NCI-H2107 treated with DMSO at 0.1 percent for 48 hours (cell line): ENCODE measurements at regions not wholly inside any gene's neighbourhood (a gene's known extent, or its start where the extent isn't known, plus 50 kb on each side); places are given as distances from the start of the nearest gene placed in this dataset.
"Not testable (repeated sequence)": the region's sequence is repeated elsewhere in the genome, so short reads cannot be mapped to it uniquely, and the experiment has no call there.

Experiments used
- DNase-seq: peaks from one replicate; lab custom pipeline; 2025; ENCODE audit not compliant: unreplicated experiment; lab: John Stamatoyannopoulos, UW

DNA sequence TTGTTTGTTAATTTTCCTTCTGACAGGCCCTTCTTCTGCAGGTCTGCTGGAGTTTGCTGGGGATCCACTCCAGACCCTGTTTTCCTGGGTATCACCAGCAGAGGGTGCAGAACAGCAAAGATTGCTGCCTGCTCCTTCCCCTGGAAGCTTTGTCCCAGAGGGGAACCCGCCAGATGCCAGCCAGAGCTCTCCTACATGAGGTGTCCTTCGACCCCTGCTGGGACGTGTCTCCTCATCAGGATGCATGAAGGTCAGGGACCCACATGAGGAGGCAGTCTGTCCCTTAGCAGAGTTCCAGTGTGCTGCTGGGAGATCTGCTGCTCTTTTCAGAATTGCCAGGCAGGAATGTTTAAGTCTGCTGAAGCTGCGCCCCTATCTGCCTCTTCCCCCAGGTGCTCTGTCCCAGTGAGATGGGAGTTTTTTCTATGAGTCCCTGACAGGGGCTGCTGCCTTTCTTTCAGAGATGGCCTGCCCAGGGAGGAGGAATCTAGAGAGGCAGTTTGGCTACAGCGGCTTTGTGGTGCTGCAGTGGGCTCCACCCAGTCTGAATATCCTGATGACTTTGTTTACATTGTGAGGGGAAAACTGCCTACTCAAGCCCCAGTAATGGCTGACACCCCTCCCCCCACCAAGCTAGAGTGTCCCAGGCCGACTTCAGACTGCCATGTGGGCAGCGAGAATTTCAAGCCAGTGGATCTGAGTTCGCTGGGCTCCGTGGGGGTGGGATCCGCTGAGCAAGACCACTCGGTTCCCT lies 772.0 kb upstream of the FAM174A start:
- DNase-seq: no peak

GRCh38 chr5:99747342-99747741 lies 787.8 kb upstream of the FAM174A start:
- DNase-seq: no peak

- DNase-seq: not testable (repeated sequence)
These were observed 802.0 kb upstream of the FAM174A start for GRCh38 chr5:99733146-99733545.

DNA sequence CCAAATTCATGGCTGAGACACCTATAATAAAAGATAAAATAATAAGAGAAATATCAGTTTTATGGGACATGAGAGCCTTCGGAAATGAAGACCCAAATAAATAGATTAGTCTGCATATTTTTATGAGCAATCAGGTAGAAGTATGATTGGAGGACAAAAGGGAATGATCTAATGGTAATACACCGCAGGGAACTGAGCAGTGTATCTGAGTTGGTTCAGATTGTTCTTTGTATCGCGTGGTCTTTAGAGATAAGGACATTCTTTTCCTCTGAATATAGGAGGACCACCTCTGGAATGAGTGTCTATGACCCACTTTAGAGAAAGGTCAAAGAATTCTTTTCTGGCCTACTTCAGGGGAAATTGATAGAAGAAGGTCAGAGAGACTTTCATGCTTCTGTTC lies 801.8 kb upstream of the CHD1 start:
- DNase-seq: not testable (repeated sequence)

DNA sequence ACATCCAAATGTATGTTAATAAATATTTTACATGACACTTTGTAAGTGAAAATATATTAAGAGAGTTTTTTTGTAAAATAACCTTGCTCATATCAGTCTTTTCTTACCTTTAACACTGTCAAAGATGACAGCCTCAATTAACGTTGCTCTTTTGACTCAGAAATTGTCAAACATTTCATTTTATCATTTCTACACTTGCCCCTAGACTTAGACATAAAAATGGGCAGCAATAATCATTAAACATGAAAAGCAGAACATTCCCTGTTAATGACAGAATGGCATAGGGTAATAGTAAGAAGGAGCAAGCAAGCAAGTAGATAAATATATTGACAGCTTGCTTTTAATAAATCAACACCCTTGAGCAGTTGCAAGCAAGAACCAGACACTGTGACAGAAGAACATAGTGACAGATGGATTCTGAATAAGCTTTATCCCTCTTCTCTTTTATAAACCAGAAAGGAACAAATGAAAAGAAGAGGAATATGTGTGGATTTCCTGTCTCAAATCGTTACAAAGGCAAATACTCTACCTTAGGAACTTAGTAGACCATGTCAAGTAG lies 796.0 kb upstream of the CHD1 start:
- no peak for DNase-seq

DNA sequence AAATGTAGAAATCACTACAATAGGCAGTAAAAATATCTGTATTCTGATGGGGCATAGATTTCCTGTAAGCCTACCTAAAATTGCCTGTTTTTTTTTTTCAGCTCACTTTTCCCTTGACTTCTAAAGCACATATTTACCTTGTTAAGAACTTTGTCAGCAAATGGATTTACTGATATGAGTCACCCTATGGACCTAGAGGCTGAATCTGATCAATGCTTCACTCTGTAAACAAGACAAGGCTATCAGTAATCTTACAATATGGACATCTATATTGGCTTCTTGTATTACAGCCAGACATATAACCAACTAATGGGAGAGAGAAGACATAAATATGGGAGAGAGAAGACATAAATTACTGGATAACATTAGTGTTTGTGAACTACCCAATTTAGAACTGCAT lies 792.7 kb upstream of the CHD1 start:
- DNase-seq: no peak

DNA sequence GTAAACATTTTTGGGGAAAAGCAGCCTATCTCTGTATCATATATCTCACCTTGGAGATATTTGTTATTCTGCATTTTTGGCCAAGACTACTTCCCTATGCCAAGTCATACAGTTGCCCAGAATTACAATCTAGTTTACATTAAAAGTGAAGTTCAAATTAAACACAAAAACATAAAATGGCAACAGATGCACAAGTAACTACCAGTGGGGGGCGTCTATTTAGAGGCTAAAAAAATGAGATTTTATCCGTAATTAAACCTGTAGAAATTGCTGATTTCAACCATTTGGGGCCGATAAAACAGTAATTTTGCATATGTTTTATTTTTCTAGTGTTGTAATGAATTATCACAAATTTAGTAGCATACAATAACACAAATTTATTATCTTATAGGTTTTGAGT lies 787.1 kb upstream of the CHD1 start:
- no peak for DNase-seq

DNA sequence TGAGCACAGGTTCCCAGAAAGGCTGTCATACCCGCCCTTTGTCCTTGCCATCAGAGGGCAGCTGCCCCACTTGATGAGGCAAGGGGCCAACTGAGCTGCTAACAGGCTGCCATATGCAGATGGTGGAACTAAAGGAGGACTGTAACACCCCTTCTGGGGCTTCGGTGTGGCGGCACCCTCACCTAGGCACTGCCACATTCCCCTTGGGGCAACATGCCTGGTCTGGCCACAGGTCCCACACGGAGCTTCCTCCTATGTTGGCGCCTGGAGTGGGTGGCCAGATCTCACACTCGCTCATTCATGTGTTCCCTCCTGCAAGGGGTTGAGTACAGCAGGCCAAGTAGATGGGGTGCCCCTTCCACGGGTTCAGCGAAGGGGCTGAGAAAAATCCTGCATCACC lies 777.4 kb upstream of the CHD1 start:
- DNase-seq: no peak

- DNase-seq: no peak
These were observed 773.8 kb upstream of the CHD1 start for GRCh38 chr5:99702565-99702964.

DNA sequence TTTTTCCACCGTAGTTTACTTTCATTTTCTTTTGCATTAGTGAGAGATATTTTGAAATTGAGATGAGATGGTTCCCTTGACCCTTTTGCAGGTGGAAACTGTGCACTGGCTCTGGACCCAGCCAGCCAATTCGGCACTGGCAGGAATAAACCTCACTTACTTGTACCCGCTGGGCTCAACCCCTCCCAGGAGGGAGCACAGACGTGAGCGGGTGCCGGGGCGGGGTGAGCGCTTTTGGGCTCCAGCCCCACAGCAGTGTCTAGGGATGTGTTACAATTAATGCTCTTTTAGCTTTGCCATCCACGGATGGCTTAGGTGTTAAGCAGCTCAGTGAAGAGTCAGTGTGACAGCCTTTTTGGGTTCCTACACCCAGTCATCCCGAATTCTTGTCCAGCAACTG lies 766.1 kb upstream of the CHD1 start:
- no peak for DNase-seq

GRCh38 chr5:99686538-99686937 lies 757.7 kb upstream of the CHD1 start:
- DNase-seq: no peak

GRCh38 chr5:99675974-99676373 lies 747.2 kb upstream of the CHD1 start:
- DNase-seq: no peak

- DNase-seq: no peak
These were observed 745.3 kb upstream of the CHD1 start for GRCh38 chr5:99674101-99674500.

DNA sequence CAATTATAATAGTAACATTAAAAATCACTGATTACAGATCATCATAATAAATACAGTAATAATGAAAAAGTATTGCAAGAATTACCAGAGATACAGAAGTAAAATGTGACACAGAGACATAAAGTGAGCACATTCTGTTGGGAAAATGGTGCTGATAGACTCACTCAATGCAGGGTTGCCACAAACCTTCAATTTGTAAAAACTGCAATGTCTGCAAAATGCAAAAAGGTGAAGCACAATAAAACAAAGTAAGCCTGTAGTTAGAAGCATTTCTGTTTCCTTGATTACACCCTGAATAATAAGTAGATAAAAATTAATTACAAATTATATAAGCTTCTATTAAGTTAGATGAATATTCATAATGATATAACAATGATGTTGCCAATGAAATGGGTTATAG lies 736.2 kb upstream of the CHD1 start:
- DNase-seq: no peak

DNA sequence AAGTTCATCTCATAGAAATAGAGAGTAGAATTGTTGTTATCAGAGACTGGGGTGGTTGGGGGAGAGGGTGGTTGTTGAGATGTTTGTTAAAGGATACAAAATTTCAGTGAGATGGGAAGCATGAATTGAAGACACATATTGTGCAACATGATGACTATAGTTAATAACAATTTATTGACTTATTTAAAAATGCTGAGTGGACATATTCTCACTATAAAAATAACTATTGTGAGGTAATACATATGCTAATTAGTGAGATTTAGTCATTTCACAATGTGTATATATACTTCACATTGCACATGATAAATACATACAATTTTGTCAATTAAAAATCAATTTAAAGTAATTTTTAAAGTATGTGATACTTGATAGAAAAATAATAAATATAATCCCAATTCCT lies 722.5 kb upstream of the CHD1 start:
- no peak for DNase-seq

DNA sequence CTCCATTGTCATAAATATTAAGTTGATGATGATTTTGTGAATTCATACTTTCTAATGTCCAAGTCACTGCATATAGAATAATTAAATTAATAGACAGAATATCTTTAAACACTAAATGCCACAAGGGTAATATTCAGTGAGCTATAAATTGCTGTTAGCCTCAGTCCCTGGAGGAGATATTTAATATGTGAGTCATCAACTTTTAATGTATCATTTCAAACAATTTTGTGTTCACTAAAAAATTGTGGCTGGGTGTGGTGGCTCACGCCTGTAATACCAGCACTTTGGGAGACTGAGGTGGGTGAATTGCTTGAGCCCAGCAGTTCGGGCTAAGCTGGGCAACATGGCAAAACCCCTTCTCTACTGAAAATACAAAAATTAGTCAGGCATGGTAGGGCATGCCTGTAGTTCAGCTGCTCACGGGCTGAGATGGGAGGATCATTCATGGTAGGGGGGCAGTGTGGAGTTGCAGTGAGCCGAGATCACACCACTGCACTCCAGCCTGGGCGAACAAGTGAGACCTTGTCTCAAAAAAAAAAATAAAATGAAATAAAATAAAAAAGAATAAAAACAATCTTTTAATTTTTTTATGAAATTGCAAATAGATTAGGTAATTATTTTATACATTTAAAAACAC lies 717.3 kb upstream of the CHD1 start:
- no peak for DNase-seq

DNA sequence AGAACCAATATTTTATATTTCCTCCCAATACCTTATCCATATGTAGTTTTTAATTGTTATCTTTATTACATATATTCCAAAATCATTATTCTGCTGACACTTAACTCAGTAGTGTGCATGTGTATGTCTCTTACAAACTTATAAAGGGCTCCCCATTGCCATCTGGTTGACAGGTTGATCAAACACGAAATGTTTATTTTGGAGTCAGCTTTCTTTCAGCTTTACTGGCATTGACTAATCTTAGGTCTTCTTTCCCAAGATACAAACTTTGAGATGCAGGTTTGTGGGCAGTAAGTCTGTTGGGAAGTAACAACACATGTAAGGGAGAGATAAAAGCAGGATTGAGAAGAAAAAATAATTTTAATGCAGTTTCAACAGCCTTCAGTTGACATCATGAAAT lies 716.0 kb upstream of the CHD1 start:
- no peak for DNase-seq

- no peak for DNase-seq
These were observed 711.8 kb upstream of the CHD1 start for GRCh38 chr5:99640646-99641045.

DNA sequence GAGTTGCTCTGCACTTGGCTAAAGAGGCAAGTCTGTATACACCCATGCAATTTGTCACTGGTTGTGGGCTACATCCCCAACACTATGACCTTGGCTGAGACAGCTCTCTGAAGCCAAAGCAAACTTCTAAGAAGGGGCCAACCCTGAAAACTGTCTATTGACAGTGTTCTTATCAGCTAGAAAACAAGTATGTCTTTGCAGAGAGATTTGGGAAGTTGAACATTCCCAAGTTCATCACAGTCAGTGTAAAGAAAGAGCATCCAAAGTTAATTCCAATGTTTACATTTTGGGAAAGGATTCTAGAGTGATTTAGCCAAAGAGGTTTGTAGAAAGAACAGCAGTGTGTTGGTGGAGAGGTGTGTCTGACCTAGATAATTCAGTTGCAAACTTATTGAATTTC lies 711.1 kb upstream of the CHD1 start:
- DNase-seq: no peak

GRCh38 chr5:99636663-99637062 lies 707.9 kb upstream of the CHD1 start:
- DNase-seq: no peak

DNA sequence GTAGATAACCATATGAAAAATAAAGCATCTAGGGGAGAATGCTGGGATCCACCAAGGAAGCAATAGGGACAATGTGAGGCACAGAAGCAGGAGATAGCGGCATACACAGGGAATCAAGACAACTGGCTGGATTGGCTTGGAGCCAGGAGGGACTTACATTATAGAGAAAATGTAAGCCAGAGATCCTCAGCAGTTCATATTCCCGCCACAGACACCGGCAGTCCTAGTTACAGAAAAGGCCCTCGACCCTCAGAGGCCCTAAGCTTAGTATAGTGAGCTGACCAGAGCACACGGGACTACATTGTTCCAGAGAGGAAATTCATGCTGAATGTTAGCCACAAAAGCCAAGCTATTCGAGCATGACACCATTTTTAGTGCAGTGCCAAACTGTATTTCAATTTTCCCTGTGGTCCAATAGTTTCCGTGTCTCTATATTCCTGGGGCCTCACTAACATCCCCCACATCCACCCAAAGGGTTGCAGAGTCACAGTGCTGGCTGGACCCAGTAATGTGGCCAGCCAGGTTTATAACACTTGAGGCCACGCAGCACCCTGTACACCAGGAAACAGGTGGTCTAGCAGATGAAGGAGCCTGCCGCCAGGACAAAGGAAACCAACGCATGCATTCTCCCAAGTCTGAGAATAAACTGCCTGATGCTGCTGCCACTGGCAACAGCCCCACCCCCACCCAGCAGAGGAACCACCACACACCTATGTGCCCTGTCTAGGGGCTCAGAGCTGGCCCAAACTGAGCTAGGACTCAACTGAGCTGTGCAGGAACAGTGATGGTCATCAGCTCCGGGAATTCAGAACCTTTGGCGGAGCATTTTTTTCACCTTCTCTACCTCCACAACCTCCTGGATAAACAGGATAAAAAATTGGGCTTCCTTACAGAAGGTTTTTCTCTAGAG lies 693.2 kb upstream of the CHD1 start:
- no peak for DNase-seq

- no peak for DNase-seq
These were observed 688.5 kb upstream of the CHD1 start for GRCh38 chr5:99617335-99617734.
